NT2/D1 (cell line): ENCODE measurements at regions not wholly inside any gene's neighbourhood (a gene's known extent, or its start where the extent isn't known, plus 50 kb on each side); places are given as distances from the start of the nearest gene placed in this dataset.

Experiments
- SUZ12 ChIP-seq: IDR thresholded peaks from 2 replicates; pipeline ENCODE4 v1.6.1; 2011; ENCODE audit not compliant: insufficient read length, insufficient read depth; ENCODE audit errors: extremely low read depth
- ZNF274 ChIP-seq: IDR thresholded peaks from 2 replicates; pipeline ENCODE4 v1.6.1; 2011; ENCODE audit warnings: mild to moderate bottlenecking, low read depth, low read length

DNA sequence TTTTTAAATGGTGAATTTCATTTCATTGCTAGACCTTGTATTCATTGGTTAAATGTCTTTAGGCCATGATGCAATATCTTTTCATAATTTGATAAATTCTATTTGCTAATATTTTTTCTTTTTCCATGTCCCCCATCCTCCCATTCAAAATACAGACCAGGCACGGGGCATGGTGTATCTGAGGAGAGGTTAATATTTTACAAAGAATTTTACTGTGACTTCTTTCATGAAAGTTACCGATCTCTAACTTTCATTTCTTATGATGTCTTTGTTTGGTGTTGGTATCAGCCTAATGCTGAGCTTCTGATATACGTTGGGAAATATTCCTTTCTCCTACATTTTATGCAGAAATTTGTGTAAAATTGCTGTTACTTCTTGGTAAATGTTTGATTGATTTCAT, 216.7 kb upstream of the IGFBP3 start:
- TF ChIP-seq ZNF274 (no peak), SUZ12 (no peak)
